G401.6 (cell line): ENCODE measurements at regions not wholly inside any gene's neighbourhood (a gene's known extent, or its start where the extent isn't known, plus 50 kb on each side); places are given as distances from the start of the nearest gene placed in this dataset.
"Not testable (repeated sequence)": the region's sequence is repeated elsewhere in the genome, so short reads cannot be mapped to it uniquely, and the experiment has no call there.

Experiments
- FAIRE-seq: peaks from 2 replicates; lab custom pipeline; 2012; peaks lifted over from hg19 to GRCh38; lab: Jason Lieb, UNC

DNA sequence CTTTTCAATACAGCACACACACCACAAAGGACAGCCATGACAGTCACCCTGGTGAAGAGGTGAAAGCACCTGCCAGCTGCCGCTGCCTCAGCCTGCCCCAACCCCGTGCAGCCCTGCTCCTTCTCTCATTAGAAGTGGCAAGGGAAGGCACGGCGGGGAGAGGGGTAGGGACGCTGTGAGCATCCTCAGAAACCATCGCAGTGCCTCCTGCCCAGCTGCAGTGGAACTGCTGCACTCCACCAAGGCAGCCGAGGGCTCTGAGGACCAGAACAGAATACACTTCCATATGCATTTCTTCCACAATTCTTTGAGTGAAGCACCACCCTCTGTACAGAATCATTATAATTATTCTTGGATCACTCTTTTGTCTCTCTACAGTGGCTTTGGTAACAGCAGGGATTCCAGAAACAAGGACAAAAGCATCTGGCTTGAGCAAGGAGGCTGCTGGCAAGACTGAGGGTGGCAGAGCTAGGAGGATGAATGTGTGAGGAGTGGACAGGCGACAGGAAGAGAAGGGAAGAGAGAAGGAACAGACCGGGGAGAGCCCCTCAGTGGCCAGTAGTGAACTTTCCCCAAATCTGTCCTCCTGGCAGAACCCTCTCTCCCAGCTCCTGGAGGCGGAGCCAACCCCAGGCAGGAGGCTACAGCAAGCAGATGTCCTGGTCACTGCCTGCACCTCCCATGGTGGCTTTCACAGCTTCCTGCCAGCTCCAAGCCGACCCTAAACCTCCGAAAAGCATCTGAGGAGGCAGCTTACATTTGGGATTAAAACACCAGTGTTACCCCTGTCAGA lies 73.2 kb downstream of the MTNR1A start:
- no peak for FAIRE-seq

- no peak for FAIRE-seq
These were observed 80.2 kb downstream of the MTNR1A start for GRCh38 chr4:186475202-186475601.

GRCh38 chr4:186473933-186474332 lies 81.4 kb downstream of the MTNR1A start:
- FAIRE-seq, result no peak

- FAIRE-seq, result peak; percentile 80
These were observed 82.4 kb downstream of the MTNR1A start for GRCh38 chr4:186472948-186473347.

DNA sequence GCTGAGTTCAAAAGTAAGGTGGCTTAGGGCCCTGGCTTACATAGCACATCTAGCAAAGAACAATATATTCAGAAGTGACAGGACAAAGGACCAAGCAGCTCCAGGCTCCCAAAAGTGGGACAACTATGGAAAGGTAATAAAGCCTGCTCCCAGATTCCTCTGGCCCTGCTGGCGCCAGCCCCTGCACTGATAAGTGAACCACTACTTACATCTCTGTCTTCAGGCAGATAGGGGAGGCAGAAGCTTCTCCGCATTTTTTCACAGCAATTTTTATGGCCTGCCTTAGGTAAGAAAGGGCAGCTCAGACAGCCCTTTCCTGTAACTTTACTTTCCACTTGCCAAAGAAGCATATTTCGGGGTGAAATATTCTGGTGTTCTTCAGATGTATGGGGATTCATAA lies 83.9 kb downstream of the MTNR1A start:
- no peak for FAIRE-seq

DNA sequence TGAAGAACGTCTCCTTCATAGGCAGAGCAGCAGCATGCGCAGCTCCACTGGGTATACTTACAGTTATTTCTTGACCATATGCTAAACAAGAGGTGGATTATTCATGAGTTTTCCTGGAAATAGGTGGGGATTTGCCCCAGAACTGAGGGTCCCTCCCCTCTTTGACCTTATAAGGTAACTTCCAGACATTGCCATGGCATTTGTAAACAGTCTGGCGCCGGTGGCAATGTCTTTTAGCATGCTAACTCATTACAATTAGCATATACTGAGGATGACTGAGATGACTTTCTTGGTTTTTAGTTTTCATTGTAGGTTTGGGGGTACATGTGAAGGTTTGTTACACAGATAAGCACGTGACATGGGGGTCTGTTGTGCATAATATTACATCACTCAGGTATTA lies 97.3 kb downstream of the MTNR1A start:
- no peak for FAIRE-seq

- no peak for FAIRE-seq
These were observed 103.4 kb downstream of the MTNR1A start for GRCh38 chr4:186451982-186452381.

DNA sequence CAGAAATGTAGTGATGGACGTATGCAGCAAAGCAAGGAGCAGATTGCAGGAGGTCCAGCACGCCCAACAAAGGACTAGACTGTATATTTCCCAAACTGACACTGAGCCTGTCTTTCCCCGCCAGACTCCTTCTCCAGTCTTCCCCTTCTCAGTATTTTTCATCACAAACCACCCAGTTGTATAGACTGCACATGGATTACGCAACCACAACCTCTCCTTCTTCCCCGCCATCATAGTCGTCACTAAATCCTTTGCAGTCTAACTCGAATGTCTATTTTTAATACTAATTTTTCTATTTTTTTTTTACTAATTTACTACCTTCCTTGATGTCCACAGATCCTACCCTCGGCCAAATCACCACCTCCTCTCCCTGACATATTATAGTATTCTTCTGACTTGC lies 105.4 kb downstream of the MTNR1A start:
- FAIRE-seq, result no peak

GRCh38 chr4:186445040-186445439 lies 110.3 kb downstream of the MTNR1A start:
- FAIRE-seq, result no peak

DNA sequence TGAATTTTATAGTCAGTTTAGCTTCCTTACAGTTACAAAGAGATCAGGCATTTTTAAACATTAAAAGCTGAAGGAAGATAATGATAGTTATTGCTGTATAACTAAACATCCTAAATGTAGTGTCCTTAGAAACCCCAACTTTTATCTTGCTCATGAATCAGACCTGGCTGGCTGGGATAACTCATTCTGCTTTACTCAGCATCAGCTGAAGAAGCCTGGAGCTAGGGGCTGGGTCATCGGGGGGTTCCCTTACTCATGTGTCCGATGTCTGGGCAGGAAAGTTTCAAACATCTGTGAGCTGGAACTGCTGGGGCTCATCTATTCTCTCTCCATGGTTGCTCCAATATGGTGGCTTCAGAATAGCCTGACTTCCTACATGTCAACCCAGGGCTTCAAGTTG lies 113.9 kb downstream of the MTNR1A start:
- FAIRE-seq, result no peak

GRCh38 chr4:186428481-186428880 lies 126.9 kb downstream of the MTNR1A start:
- FAIRE-seq, result no peak

DNA sequence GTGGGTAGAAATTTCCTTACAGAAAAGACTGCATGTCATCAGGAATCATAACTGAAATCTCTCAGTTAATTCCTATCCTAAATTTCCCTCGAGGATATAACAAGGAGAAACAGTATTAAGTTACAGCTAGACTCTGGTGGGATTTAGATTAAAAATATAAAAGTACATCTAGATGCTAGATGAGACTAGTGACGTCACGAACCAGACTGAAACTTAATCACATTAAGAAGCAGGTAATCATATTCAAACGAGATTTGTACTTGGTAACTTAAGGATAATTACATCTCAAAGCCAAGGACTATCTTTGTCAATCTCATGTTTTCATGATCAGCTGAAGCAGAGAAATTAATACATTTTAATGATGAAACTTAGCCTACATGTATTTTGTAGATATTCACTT lies 130.6 kb downstream of the MTNR1A start:
- no peak for FAIRE-seq

GRCh38 chr4:186422296-186422695 lies 133.1 kb downstream of the MTNR1A start:
- FAIRE-seq, result no peak

DNA sequence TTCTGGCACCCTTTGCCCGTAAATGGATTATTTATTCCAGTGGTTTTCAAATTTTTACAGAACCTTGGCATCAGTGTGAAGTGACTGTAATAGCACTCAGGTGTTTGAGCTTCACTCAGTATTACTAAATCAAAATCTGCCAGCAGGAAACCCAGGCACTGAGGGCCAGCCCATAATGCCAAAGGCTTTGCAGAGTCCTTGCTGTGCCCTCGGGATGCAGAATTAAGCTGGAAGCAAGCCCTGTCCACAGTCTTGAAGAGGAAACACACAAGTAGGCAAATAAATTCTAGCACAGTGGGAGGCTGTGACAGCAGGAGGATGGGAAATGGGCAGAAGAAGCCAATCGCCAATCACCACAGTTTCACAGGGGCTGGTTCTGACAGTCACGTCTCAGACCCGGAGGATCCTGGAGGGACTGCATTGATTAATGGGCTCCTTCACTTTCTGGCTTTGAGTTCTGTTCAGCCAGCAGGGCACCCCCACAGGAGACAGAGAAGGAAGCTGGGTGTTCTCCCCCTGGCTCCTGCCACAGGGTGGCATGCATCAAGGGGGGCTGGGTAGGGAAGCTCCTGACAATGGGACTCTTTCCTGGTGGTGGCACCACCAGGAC lies 138.8 kb downstream of the MTNR1A start:
- no peak for FAIRE-seq

DNA sequence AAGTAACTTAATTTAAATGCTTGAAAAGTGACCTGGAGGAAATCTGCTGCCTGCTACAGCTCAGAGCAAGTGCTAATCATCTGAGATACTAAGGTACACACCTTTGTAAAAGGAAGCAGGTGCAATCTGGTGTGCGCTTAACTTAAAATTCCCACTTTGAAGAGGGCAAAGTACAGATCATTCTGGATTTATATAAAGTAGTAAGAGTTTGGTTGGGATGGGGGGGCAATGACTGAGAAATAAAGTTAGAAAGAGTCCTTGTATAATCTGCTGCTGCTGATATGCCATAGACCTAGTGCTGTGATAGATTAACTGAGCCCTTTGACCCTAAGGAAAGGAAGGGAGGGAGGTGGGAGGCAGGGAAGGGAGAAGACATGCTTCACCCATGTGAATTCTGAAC lies 141.0 kb downstream of the MTNR1A start:
- FAIRE-seq, result no peak

GRCh38 chr4:186405957-186406356 lies 140.0 kb downstream of the F11 start:
- no peak for FAIRE-seq

DNA sequence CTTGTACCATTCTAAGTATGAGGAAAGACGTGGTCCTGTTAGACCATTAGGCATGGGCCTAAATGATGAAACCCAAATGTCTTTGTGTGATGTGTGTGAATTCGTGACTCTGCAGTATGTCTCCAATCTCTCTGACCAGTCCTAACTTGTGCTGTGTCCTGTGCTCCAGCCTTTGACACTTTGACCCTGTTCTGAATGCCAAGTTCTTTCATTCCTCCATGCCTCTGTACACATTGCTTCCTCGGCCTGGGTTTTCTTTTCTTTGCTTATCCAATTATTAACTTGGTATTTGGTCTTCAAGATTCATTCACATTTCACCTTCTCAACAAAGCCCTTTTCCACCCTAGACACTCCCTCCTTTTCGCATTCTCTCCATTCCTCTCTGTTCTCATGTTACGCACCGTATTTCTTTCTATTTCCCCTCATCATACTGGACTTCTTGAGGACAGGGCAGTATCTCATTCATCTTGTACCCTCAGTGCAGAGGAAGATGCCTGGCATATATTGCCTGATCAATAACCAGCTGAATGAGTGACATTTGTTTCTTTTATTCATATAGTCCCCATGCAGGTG lies 138.7 kb downstream of the F11 start:
- FAIRE-seq, result no peak

DNA sequence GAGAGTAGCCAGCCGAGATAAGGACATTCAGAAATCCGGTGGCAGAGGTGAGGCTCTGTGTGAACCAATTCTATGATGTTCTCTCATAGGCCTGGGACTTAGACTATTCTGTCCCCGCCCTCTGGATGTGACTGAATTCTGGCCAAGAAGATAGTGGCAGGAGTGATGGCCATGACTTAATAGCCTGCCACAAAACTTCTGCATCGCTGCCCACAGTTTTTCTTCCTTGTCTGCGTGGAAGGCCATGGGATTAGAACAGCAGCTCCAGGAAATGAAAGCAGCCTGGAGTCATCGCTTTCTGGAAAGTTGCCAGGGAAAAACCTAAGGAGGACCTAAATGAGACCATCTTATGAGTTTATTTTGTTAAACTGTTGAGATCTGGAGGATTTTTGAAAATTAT lies 134.7 kb downstream of the F11 start:
- FAIRE-seq, result no peak

DNA sequence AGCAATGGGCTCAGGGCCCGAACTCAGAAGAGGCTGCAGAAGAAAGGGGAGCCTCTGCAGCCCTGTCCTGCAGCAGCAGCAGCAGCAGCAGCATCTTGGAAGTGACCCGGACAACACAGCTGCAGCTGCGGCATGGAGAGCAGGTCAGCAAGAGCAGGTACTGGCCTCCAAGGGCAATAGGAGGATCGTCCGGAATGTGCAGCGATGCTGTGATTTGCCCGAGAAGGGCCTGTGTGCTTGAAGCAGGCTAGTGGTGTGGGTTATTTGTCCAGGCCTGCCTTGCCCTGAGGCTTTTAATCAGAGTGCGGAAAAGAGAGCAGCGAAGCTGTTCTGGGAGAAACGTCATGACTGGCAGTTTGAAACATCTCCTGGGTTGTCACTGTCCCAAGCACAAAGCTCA lies 126.0 kb downstream of the F11 start:
- FAIRE-seq, result no peak

DNA sequence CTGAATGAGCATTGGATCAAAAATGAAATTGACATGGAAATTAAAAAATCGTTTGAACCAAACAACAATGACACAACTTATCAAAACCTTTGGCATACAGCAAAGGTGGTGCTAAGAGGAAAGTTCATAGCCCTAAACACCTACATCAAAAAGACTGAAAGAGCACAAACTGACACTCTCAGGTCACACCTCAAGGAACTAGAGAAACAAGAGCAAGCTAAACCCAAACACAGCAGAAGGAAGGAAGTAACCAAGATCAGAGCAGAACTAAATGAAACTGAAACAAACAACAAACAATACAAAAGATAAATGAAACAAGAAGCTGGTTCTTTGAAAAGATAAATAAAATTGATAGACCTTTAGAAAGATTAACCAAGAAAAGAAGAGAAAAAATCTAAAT lies 118.3 kb downstream of the F11 start:
- FAIRE-seq, result not testable (repeated sequence)

GRCh38 chr4:186368281-186368680 lies 102.3 kb downstream of the F11 start:
- FAIRE-seq, result no peak

DNA sequence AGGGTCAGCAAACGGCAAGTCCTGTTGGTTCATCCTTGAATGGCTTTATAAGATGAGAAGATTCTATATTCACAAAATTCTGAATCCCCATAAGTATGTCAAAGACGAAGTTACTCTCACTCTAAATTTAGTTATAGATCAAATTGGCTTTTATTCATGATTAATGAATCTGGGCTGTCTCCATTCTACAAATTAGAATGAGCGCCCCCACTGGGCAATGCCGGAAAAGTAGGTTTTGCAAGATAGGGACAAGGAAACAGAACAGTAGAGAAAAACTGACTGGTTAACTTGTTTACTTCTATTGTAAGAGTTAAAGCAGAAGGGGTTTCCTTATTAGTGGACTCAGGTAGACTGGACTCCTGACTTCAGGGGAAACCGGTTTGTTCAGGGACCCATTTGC lies 100.3 kb downstream of the F11 start:
- no peak for FAIRE-seq

GRCh38 chr4:186363038-186363437 lies 97.0 kb downstream of the F11 start:
- not testable (repeated sequence) for FAIRE-seq

DNA sequence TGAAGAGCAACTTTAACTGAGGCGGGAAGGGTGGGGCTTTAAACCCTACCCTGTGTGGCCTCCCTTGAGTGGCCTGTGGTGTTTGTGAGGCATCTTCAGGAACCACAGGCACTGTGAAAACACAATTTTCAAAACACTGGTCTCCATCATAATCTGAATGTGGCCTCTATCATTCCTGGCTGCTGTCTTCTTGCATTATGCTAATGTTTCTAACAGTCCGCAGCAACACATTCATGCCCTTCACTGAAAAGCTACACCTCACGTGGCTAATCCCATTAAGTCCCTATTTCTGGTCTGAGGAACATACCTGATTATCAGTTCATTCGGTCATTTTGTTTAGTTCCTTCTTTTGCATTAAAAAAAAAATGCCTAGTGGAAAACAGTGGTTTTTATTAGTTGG lies 94.6 kb downstream of the F11 start:
- no peak for FAIRE-seq
